HG03159 (cell line): ENCODE measurements at regions not wholly inside any gene's neighbourhood (a gene's known extent, or its start where the extent isn't known, plus 50 kb on each side); places are given as distances from the start of the nearest gene placed in this dataset.

Experiments used
- ATAC-seq: cut with Tn5 transposase; IDR thresholded peaks from one replicate; pipeline ENCODE4 v1.9.1; 2021; ENCODE audit warnings: mild to moderate bottlenecking, moderate library complexity; ENCODE audit not compliant: unreplicated experiment

GRCh38 chr15:81987628-81988027 is 58.2 kb downstream of the MEX3B start:
- ATAC-seq: no peak

- no peak for ATAC-seq
Observed at GRCh38 chr15:81983497-81983896, 62.3 kb downstream of the MEX3B start.

GRCh38 chr15:81982808-81983207 is 63.0 kb downstream of the MEX3B start:
- no peak for ATAC-seq

- ATAC-seq: no peak
Observed at GRCh38 chr15:81981908-81982307, 63.9 kb downstream of the MEX3B start.

GRCh38 chr15:81977464-81977863 is 68.4 kb downstream of the MEX3B start:
- ATAC-seq: no peak

GRCh38 chr15:81968691-81969090 is 77.1 kb downstream of the MEX3B start:
- ATAC-seq: no peak

- no peak for ATAC-seq
Observed at GRCh38 chr15:81966631-81967030, 79.2 kb downstream of the MEX3B start.

- ATAC-seq: no peak
Observed at GRCh38 chr15:81962482-81962881, 83.3 kb downstream of the MEX3B start.

- ATAC-seq: no peak
Observed at GRCh38 chr15:81959196-81959595, 86.6 kb downstream of the MEX3B start.

- ATAC-seq: no peak
Observed at GRCh38 chr15:81957698-81958097, 88.1 kb downstream of the MEX3B start.

GRCh38 chr15:81955382-81956062 is 90.3 kb downstream of the MEX3B start:
- ATAC-seq: no peak

- no peak for ATAC-seq
Observed at GRCh38 chr15:81954158-81954783, 91.5 kb downstream of the MEX3B start.

- ATAC-seq: no peak
Observed at GRCh38 chr15:81950841-81951414, 94.9 kb downstream of the MEX3B start.

GRCh38 chr15:81948751-81949150 is 97.1 kb downstream of the MEX3B start:
- ATAC-seq: no peak

- ATAC-seq: no peak
Observed at GRCh38 chr15:81948222-81948621, 97.6 kb downstream of the MEX3B start.

GRCh38 chr15:81947548-81947947 is 98.3 kb downstream of the MEX3B start:
- no peak for ATAC-seq

GRCh38 chr15:81945014-81945615 is 100.7 kb downstream of the MEX3B start:
- ATAC-seq: no peak

- no peak for ATAC-seq
Observed at GRCh38 chr15:81942655-81943195, 103.1 kb downstream of the MEX3B start.

GRCh38 chr15:81942157-81942556 is 103.7 kb downstream of the MEX3B start:
- no peak for ATAC-seq

GRCh38 chr15:81941479-81941878 is 104.3 kb downstream of the MEX3B start:
- no peak for ATAC-seq
